GM21390 (cell line): ENCODE measurements at regions not wholly inside any gene's neighbourhood (a gene's known extent, or its start where the extent isn't known, plus 50 kb on each side); places are given as distances from the start of the nearest gene placed in this dataset.

ENCODE experiments used
- ATAC-seq: cut with Tn5 transposase; IDR thresholded peaks from one replicate; pipeline ENCODE4 v1.9.1; 2021; ENCODE audit not compliant: unreplicated experiment

GRCh38 chr12:14252697-14253096, 112.8 kb upstream of the ATF7IP start:
- ATAC-seq = no peak

GRCh38 chr12:14253496-14253895, 112.0 kb upstream of the ATF7IP start:
- no peak for ATAC-seq

GRCh38 chr12:14254781-14255180, 110.7 kb upstream of the ATF7IP start:
- no peak for ATAC-seq

GRCh38 chr12:14256121-14256520, 109.4 kb upstream of the ATF7IP start:
- no peak for ATAC-seq

- ATAC-seq = no peak
Observed at GRCh38 chr12:14256555-14257169, 108.8 kb upstream of the ATF7IP start.

GRCh38 chr12:14257303-14257733, 108.2 kb upstream of the ATF7IP start:
- no peak for ATAC-seq

GRCh38 chr12:14257734-14258574, 107.5 kb upstream of the ATF7IP start:
- ATAC-seq = no peak

- ATAC-seq = no peak
Observed at GRCh38 chr12:14258575-14258940, 106.9 kb upstream of the ATF7IP start.

- ATAC-seq = no peak
Observed at GRCh38 chr12:14259481-14260010, 105.9 kb upstream of the ATF7IP start.

GRCh38 chr12:14260011-14260993, 105.2 kb upstream of the ATF7IP start:
- ATAC-seq = no peak

- ATAC-seq = no peak
Observed at GRCh38 chr12:14261096-14261495, 104.4 kb upstream of the ATF7IP start.

GRCh38 chr12:14261861-14262260, 103.6 kb upstream of the ATF7IP start:
- no peak for ATAC-seq

- no peak for ATAC-seq
Observed at GRCh38 chr12:14262771-14263511, 102.5 kb upstream of the ATF7IP start.

- no peak for ATAC-seq
Observed at GRCh38 chr12:14263742-14264141, 101.7 kb upstream of the ATF7IP start.

- no peak for ATAC-seq
Observed at GRCh38 chr12:14264316-14264715, 101.2 kb upstream of the ATF7IP start.

- ATAC-seq = no peak
Observed at GRCh38 chr12:14264778-14265177, 100.7 kb upstream of the ATF7IP start.

- ATAC-seq = no peak
Observed at GRCh38 chr12:14268120-14268515, 97.4 kb upstream of the ATF7IP start.

- no peak for ATAC-seq
Observed at GRCh38 chr12:14270392-14270791, 95.1 kb upstream of the ATF7IP start.

GRCh38 chr12:14272956-14273912, 92.2 kb upstream of the ATF7IP start:
- ATAC-seq = peak; percentile 54
